Liver (tissue), 8 donors: ENCODE measurements at regions not wholly inside any gene's neighbourhood (a gene's known extent, or its start where the extent isn't known, plus 50 kb on each side); places are given as distances from the start of the nearest gene placed in this dataset.

Experiments
- DNase-seq: peaks from one replicate; pipeline ENCODE4 v3.0.0-alpha.2; 2017; ENCODE audit warnings: low spot score
- H3K27ac ChIP-seq, 2 donors: one replicate each; pipeline ENCODE4 v1.7.0; 2013; ENCODE audit warnings: inconsistent platforms in 2 of 2, low read length in 2 of 2, control low read depth in 1 of 2, low read depth in 1 of 2, mild to moderate bottlenecking in 1 of 2
- H3K27me3 ChIP-seq, 4 donors: one replicate each; pipeline versions ENCODE4 v1.6.1 to v1.7.0; 2013; ENCODE audit warnings: low read length in 3 of 4, inconsistent platforms in 1 of 4, mild to moderate bottlenecking in 1 of 4, moderate library complexity in 1 of 4; ENCODE audit not compliant: control insufficient read depth in 4 of 4, insufficient read depth in 4 of 4
- H3K36me3 ChIP-seq, 4 donors: one replicate each; pipeline versions ENCODE4 v1.6.1 to v1.7.0; 2013; ENCODE audit warnings: low read length in 3 of 4, mild to moderate bottlenecking in 3 of 4, low read depth in 1 of 4, moderate library complexity in 1 of 4; ENCODE audit not compliant: control insufficient read depth in 4 of 4, insufficient read depth in 3 of 4
- H3K4me1 ChIP-seq, 4 donors: one replicate each; pipeline versions ENCODE4 v1.6.1 to v1.7.0; 2013; ENCODE audit warnings: low read length in 3 of 4, mild to moderate bottlenecking in 3 of 4, moderate library complexity in 1 of 4; ENCODE audit not compliant: control insufficient read depth in 4 of 4, insufficient read depth in 4 of 4
- H3K4me3 ChIP-seq, 3 donors: one replicate each; pipeline versions ENCODE4 v1.6.1 to v1.7.0; 2013; ENCODE audit warnings: low read length in 3 of 3, control low read depth in 1 of 3, low read depth in 1 of 3, mild to moderate bottlenecking in 1 of 3
- H3K9ac ChIP-seq, 2 donors: one replicate each; pipeline ENCODE4 v1.7.0; 2013; ENCODE audit warnings: low read length in 2 of 2, mild to moderate bottlenecking in 2 of 2, moderate library complexity in 2 of 2, control low read depth in 1 of 2, low read depth in 1 of 2
- H3K9me3 ChIP-seq, 4 donors: one replicate each; pipeline versions ENCODE4 v1.6.1 to v1.7.0; 2013; ENCODE audit warnings: low read length in 3 of 4; ENCODE audit not compliant: control insufficient read depth in 4 of 4
- ATF3 ChIP-seq: IDR thresholded peaks from 2 replicates; pipeline ENCODE4 v1.6.1; 2016; ENCODE audit warnings: antibody characterized with exemption
- CTCF ChIP-seq: fragments of 150-350 bp; IDR thresholded peaks from 2 replicates; pipeline ENCODE4 v1.5.1; 2017; ENCODE audit warnings: improper control_type of control experiment, low read depth, low read length; ENCODE audit not compliant: missing input control
- EGR1 ChIP-seq, 2 donors: IDR thresholded peaks; 2 replicates each; pipeline ENCODE4 v1.6.1; 2016 to 2018; ENCODE audit warnings: antibody characterized with exemption in 2 of 2, low read depth in 2 of 2
- FOXA1 ChIP-seq: IDR thresholded peaks from 2 replicates; pipeline ENCODE4 v1.6.1; 2016; ENCODE audit warnings: antibody characterized with exemption
- FOXA2 ChIP-seq: IDR thresholded peaks from 2 replicates; pipeline ENCODE4 v1.6.1; 2016; ENCODE audit warnings: antibody characterized with exemption
- GABPA ChIP-seq, 2 donors: IDR thresholded peaks in 1 of 2; conservative IDR thresholded peaks in 1 of 2; 2 replicates each; pipeline ENCODE4 v1.6.1; 2016; ENCODE audit warnings: antibody characterized with exemption in 2 of 2, mild to moderate bottlenecking in 1 of 2, moderate library complexity in 1 of 2
- HNF4A ChIP-seq, 2 donors: conservative IDR thresholded peaks; 2 replicates each; pipeline ENCODE4 v1.6.1; 2016; ENCODE audit warnings: antibody characterized with exemption in 2 of 2, mild to moderate bottlenecking in 2 of 2
- HNF4G ChIP-seq: IDR thresholded peaks from 2 replicates; pipeline ENCODE4 v1.6.1; 2016; ENCODE audit warnings: antibody characterized with exemption
- JUND ChIP-seq, 2 donors: IDR thresholded peaks; 2 replicates each; pipeline ENCODE4 v1.6.1; 2016; ENCODE audit warnings: antibody characterized with exemption in 2 of 2
- NR2F2 ChIP-seq: IDR thresholded peaks from 2 replicates; pipeline ENCODE4 v1.6.1; 2016; ENCODE audit warnings: antibody characterized with exemption
- REST ChIP-seq: IDR thresholded peaks from 2 replicates; pipeline ENCODE4 v1.6.1; 2016; ENCODE audit warnings: antibody characterized with exemption, mild to moderate bottlenecking
- RXRA ChIP-seq, 2 donors: IDR thresholded peaks; 2 replicates each; pipeline ENCODE4 v1.6.1; 2017 to 2018; ENCODE audit warnings: antibody characterized with exemption in 2 of 2, mild to moderate bottlenecking in 1 of 2
- SP1 ChIP-seq: IDR thresholded peaks from 2 replicates; pipeline ENCODE4 v1.6.1; 2018; ENCODE audit warnings: antibody characterized with exemption, mild to moderate bottlenecking
- TAF1 ChIP-seq: conservative IDR thresholded peaks from 2 replicates; pipeline ENCODE4 v1.6.1; 2016; ENCODE audit warnings: antibody characterized with exemption, mild to moderate bottlenecking
- YY1 ChIP-seq: IDR thresholded peaks from 2 replicates; pipeline ENCODE4 v1.6.1; 2016; ENCODE audit warnings: antibody characterized with exemption, mild to moderate bottlenecking
- WGBS: extraction: QIAGEN DNeasy Blood & Tissue Kit; methylation state at CpG from one replicate; pipeline ENCODE4 v1.1.7; 2013; 5-methylcytosine and 5-hydroxymethylcytosine counted together
- TF ChIP-seq, protein P1 (sequence below): IDR thresholded peaks from 2 replicates; pipeline ENCODE4 v1.6.1; 2016; ENCODE audit warnings: antibody characterized with exemption
- donor health status: healthy.
- donor health status: healthy.
- donor health status: healthy.
- donor health status: healthy.
- donor health status: healthy.

GRCh38 chr16:65733721-65734120 is 611.9 kb upstream of the CDH11 start (continued):
- TF ChIP-seq FOXA2 (no peak), JUND (IDR thresholded peaks at IDR 0.05) (no peak), TAF1 (no peak), CTCF (no peak), GABPA (IDR thresholded peaks at IDR 0.05 in 1 of 2, conservative IDR thresholded peaks at IDR 0.05 in 1 of 2) (no peak), HNF4A (conservative IDR thresholded peaks at IDR 0.05) (no peak)

GRCh38 chr16:65731833-65732232 is 610.0 kb upstream of the CDH11 start:
- TF ChIP-seq FOXA1: no peak
- no peak for TF ChIP-seq JUND (IDR thresholded peaks at IDR 0.05)
- no peak for TF ChIP-seq EGR1 (IDR thresholded peaks at IDR 0.05; ENCODE audit: low read depth in 2 of 2)
- TF ChIP-seq, protein P1, sequence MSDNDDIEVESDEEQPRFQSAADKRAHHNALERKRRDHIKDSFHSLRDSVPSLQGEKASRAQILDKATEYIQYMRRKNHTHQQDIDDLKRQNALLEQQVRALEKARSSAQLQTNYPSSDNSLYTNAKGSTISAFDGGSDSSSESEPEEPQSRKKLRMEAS: no peak
- TF ChIP-seq HNF4G: no peak
- no peak for TF ChIP-seq NR2F2
- no peak for TF ChIP-seq YY1
- TF ChIP-seq RXRA (IDR thresholded peaks at IDR 0.05): no peak
- TF ChIP-seq SP1: no peak
- no peak for TF ChIP-seq REST
- TF ChIP-seq TAF1: no peak
- no peak for DNase-seq
- Histone ChIP-seq H3K9ac (no peak overlapping the region), H3K27me3 (peaks cover 0 to 5% (median 0%) of the 10 kb centered on the region in 4 donors), H3K27ac (no peak overlapping the region), H3K36me3 (no peaks in the 10 kb centered on the region), H3K9me3 (peaks cover 0 to 4% (median 0%) of the 10 kb centered on the region in 4 donors), H3K4me1 (no peaks in the 10 kb centered on the region), H3K4me3 (no peak overlapping the region)

GRCh38 chr16:65728652-65729051 is 606.8 kb upstream of the CDH11 start:
- Histone ChIP-seq H3K4me1 (no peaks in the 10 kb centered on the region), H3K4me3 (no peak overlapping the region), H3K9me3 (peaks cover 0 to 4% (median 0%) of the 10 kb centered on the region in 4 donors), H3K9ac (no peak overlapping the region), H3K27ac (no peak overlapping the region), H3K36me3 (no peaks in the 10 kb centered on the region), H3K27me3 (peaks cover 0 to 5% (median 0%) of the 10 kb centered on the region in 4 donors)
- WGBS: 78% methylated on average over 2 of the region's 2 CpGs
- DNase-seq: no peak
- TF ChIP-seq RXRA (IDR thresholded peaks at IDR 0.05) (no peak), ATF3 (no peak), CTCF (no peak), JUND (IDR thresholded peaks at IDR 0.05) (no peak), FOXA1 (no peak), NR2F2 (no peak), SP1 (no peak), GABPA (IDR thresholded peaks at IDR 0.05 in 1 of 2, conservative IDR thresholded peaks at IDR 0.05 in 1 of 2) (no peak), HNF4A (conservative IDR thresholded peaks at IDR 0.05) (no peak)
- TF ChIP-seq, protein P1: no peak
